ENCODE measurements at regions not wholly inside any gene's neighbourhood (a gene's known extent, or its start where the extent isn't known, plus 50 kb on each side); places are given as distances from the start of the nearest gene placed in this dataset.
"Not testable (repeated sequence)": the region's sequence is repeated elsewhere in the genome, so short reads cannot be mapped to it uniquely, and the experiment has no call there.

DNA sequence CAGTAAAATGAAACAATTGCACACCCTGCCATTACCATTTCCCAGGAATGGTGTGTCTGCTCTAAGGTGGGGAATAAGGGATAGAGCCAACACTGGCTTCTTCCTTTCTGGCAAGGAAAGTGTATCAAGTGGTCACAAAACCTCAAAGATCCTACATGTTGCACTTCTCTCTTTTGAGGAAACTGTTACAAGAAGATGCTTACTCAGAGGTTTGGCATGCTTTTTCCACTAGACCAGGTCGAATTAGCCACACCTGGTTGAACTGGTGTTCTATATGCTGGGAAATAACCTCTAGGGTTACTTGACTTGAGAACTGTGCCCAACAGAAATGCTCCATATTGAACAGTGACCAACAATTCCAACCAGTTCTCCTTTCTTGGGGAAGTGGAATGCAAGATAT is 102.9 kb downstream of the LRRN1 start:
- DNase-seq (ENCODE audit: low spot score): no peak

- no peak for DNase-seq (ENCODE audit: low spot score)
Observed at GRCh38 chr3:3906171-3906570, 106.9 kb downstream of the LRRN1 start.

GRCh38 chr3:3907023-3907422 is 107.8 kb downstream of the LRRN1 start:
- no peak for DNase-seq (ENCODE audit: low spot score)

DNA sequence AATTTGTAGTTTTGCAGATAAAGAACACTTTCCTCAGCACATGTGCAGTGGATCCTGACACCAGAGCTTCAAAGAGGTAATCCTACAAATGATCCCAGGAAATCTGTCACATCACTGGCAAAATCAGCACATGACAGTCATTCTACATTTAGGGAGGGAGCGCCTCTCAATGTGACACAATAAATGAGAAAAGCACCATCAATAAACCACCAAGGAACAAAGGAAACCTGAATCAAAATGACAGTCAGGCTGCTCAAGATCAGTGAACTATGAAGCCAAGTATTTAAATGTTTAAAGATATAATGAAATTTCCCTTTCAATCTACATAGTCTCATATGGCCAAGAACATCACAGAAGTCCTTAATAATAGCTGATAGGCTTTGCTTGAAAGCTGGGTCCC is 119.5 kb downstream of the LRRN1 start:
- no peak for DNase-seq (ENCODE audit: low spot score)

DNA sequence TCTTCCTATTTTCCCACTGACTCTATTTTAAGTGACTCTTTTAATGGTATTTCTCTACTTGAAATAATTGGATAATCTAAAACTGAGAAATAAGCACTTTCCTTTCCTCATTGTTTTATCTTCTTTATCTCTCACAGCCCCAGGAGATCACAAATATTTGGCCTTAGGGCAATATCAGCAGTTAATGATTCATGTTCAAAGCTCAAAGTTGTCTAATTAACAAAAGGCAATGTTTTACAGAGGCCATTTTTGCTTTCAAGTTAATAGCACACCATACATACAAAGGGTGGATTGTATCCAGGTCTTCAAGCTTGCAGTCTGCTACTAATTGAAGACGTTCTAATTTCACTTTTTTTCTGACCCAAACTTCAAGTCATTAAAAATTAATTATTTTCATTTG is 120.1 kb downstream of the LRRN1 start:
- no peak for DNase-seq (ENCODE audit: low spot score)

- DNase-seq (ENCODE audit: low spot score): no peak
Observed at GRCh38 chr3:3923619-3924018, 124.4 kb downstream of the LRRN1 start.

DNA sequence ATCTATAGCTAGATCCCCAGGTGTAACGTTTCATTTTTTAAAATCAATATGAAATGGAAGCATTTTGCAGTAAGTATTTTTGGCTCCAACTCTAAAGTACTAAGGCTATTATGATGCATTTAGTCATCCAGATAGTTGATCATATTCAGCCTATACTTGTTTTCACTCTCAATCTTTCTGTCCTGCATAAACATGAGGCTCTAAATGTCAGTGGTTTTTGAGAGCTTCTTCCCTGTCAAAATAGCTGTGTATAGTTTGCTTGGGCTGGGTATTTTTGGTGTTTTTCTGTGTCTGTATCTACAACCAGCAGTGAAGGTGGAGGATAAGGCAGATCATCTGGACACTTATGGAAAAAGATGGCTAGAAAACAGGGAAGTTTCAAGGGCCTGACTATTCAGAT is 128.0 kb downstream of the LRRN1 start:
- no peak for DNase-seq (ENCODE audit: low spot score)

GRCh38 chr3:3927965-3928364 is 128.7 kb downstream of the LRRN1 start:
- no peak for DNase-seq (ENCODE audit: low spot score)

- not testable (repeated sequence) for DNase-seq (ENCODE audit: low spot score)
Observed at GRCh38 chr3:3941380-3941779, 142.1 kb downstream of the LRRN1 start.

DNA sequence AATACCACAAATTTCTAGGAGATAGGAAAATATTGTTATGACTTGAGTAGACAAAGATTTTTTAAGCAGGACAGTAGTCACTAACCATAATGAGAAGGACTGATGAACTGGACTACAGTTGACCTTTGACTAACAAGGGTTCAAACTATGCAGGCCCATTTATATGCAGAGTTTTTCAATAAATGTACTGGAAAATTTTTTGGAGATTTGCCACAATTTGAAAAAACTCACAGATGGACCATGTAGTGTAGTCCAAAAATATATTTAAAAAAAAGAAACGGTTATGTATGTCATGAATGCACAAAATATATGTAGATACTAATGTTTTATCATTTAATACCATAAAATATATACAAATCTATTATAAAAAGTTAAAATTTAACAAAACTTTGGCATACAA is 151.8 kb downstream of the LRRN1 start:
- no peak for DNase-seq (ENCODE audit: low spot score)

DNA sequence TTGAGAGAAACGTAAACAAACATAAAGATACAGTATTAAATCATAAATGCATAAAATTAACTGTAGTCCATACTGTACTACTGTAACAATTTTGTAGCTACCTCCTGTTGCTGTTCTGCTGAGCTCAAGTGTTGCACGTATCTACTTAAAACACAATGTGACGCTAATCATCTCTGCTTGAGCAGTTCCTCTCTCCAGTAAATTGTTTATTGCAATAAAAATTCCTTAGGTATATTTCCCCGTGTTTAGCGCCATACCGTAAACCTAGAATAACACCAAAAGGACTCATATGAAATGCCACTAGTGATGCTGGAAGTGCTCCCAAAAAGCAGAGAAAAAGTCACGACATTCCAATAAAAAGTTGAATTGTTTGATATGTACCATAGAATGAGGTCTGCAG is 152.3 kb downstream of the LRRN1 start:
- DNase-seq (ENCODE audit: low spot score): no peak

- DNase-seq (ENCODE audit: low spot score): not testable (repeated sequence)
Observed at GRCh38 chr3:3962867-3963266, 163.6 kb downstream of the LRRN1 start.

- no peak for DNase-seq (ENCODE audit: low spot score)
Observed at GRCh38 chr3:3984053-3984452, 184.8 kb downstream of the LRRN1 start.

GRCh38 chr3:3991598-3991997 is 192.4 kb downstream of the LRRN1 start:
- no peak for DNase-seq (ENCODE audit: low spot score)

- DNase-seq (ENCODE audit: low spot score): no peak
Observed at GRCh38 chr3:3992312-3992874, 193.2 kb downstream of the LRRN1 start.

DNA sequence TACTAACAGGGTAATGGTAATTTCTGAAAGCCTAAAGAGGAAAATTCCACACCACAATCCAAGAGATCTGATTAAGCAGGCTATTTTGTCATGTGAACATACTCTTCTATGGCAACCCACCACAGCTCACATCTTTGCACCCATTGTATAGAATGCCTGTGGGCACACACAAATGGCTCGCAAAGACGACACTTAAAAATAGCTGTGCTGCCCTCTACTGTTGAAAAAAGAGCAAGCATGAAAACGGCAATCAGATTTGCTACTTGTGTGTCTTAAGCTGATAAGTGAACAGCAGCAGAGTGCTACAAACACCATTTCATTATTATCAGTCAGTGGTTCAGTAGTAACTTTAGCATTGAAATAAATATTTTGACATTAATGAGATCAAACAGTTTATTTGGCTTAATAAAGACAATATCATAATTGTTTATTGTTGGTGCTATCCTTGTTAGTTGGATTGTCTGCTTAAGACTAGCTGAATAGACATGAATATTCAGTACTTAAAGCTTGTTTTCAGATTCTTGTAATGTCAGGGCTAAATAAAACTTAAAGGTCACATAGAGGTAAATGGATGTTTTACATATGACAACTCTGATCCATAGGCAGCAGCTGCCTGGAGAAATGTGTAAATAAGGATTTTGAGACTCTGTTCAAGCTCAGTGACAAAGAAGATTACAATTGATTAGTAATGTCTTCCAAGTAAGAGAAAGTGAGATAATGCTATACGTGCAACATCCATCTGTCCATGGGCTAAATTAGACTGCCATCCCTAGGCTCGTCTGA is 199.1 kb downstream of the LRRN1 start:
- DNase-seq (ENCODE audit: low spot score): peak; percentile 38

- DNase-seq (ENCODE audit: low spot score): not testable (repeated sequence)
Observed at GRCh38 chr3:3999340-3999739, 200.1 kb downstream of the LRRN1 start.

DNA sequence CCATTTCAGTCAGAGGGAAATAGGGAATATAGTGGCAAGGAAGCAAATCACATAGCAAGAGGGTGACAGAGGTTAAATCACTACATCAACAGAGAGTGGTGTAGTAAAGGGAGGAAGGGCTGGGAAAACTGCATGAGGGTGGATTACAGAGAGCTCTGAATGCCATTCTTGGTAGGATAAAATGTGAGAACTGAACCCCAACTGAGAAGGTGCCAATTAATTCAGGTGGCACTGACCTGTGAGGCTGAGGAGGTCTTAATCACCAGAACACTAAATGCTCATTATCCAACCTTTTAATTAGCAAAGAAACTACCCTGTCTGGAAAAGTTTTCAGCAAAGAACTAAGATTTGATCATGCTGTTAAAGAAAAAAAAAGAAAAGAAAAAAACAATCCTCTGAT is 202.7 kb downstream of the LRRN1 start:
- DNase-seq (ENCODE audit: low spot score): no peak

DNA sequence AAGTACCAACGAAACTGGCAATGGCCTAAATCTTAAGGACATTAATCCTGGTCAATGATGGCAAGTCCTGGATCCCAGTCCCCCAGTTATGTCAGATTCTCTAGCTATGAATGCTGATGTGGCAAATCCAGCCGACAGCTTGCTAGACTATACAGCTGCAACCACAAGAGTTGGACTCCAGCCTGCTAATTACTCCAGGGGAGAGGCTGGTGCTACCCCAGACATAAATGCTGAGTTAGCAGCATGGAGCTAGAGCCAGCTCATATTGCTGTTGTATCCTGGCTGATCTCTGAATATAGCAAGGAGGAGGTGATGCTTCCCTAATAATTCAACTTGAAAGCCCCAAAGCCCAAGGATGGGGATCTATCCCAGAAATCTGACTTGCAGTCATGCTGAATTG is 207.1 kb downstream of the LRRN1 start:
- DNase-seq (ENCODE audit: low spot score): no peak

DNA sequence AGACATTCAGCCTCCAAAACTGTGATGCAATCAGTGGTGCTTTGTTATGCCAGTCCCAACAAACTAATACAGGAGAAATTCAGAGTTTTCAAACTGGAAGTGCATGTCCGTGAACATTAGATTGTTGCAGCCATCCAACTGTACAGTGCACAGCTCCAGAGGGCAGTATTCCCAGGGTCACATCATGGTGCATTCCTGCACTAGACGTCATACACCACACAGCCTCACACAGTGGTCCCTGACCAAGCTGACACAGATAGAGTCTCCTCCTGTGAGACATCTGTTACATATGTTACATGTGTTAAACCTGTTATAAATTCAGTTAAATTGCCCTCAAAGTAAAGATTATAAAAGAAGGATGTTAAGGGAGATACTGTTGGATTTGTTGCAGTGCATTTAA is 209.0 kb downstream of the LRRN1 start:
- no peak for DNase-seq (ENCODE audit: low spot score)

DNA sequence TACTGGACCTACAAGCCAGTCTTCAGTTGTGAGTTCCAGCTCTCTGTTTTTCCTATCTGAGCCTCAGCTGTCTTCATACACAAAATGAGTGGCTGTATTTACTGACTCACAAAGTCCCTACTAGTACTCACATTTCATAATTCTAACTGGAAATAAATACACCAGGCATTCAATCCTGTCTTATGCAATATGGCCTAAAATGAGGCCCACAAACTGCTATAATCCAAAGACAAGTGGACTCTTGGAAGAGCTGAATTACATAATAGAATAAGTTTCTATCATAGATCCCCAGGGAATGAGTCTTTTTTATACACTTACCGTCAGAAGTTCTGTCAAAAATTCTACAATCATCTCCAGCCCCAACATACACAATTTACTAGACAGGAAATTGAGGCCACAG is 211.9 kb downstream of the LRRN1 start:
- no peak for DNase-seq (ENCODE audit: low spot score)

GRCh38 chr3:4015426-4015825 is 216.2 kb downstream of the LRRN1 start:
- no peak for DNase-seq (ENCODE audit: low spot score)

GRCh38 chr3:4019501-4019900 is 220.3 kb downstream of the LRRN1 start:
- no peak for DNase-seq (ENCODE audit: low spot score)

DNA sequence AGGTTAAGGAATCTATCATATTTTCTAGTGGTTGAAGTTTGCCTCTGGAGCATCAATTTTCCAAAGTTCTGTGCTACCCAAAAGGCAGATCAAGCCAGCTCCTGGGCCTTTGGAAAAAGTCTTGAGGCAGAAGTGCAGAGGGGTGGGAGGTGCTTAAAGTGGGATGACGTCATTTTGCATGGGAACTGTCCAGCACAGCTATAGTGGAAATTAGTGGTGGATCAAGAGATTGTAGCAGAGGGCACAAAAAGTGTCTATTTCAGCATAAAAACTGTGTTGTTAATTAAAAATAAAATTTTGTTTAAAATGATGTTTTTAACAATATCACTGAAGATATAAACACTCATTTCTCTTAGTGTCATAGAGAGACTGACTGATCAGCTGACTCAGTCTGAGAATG is 221.9 kb downstream of the LRRN1 start:
- DNase-seq (ENCODE audit: low spot score): no peak

All from Ammon's horn (tissue), 1 donor.